HEK293 (cell line): ENCODE measurements at regions not wholly inside any gene's neighbourhood (a gene's known extent, or its start where the extent isn't known, plus 50 kb on each side); places are given as distances from the start of the nearest gene placed in this dataset.
A peak's percentile ranks its signal among the peaks of the same experiment; 100 is the strongest.

Experiments
- ATF2 ChIP-seq: fragments of 450-650 bp; formaldehyde crosslinking; IDR thresholded peaks from 2 replicates; pipeline ENCODE4 v1.5.1; 2016; ENCODE audit warnings: missing biosample characterization, missing genetic modification characterization, low read depth
- CTCF ChIP-seq: fragments of 450-650 bp; formaldehyde crosslinking; IDR thresholded peaks from 2 replicates; pipeline ENCODE4 v1.5.1; 2016; ENCODE audit warnings: missing biosample characterization, missing genetic modification characterization
- MYNN ChIP-seq: fragments of 450-650 bp; formaldehyde crosslinking; IDR thresholded peaks from 2 replicates; pipeline ENCODE4 v1.5.1; 2016; ENCODE audit warnings: missing biosample characterization, missing genetic modification characterization, borderline replicate concordance
- ZBTB10 ChIP-seq: fragments of 450-650 bp; formaldehyde crosslinking; IDR thresholded peaks from 2 replicates; pipeline ENCODE4 v1.5.1; 2016; ENCODE audit warnings: missing biosample characterization, missing genetic modification characterization
- ZNF10 ChIP-seq: fragments of 450-650 bp; formaldehyde crosslinking; IDR thresholded peaks from 2 replicates; pipeline ENCODE4 v1.5.1; 2017; ENCODE audit warnings: missing biosample characterization, missing genetic modification characterization
- ZNF221 ChIP-seq: fragments of 450-650 bp; formaldehyde crosslinking; IDR thresholded peaks from 2 replicates; pipeline ENCODE4 v1.5.1; 2017; ENCODE audit warnings: missing biosample characterization, missing genetic modification characterization, borderline replicate concordance
- ZNF768 ChIP-seq: fragments of 450-650 bp; formaldehyde crosslinking; IDR thresholded peaks from 2 replicates; pipeline ENCODE4 v1.5.1; 2018; ENCODE audit warnings: missing biosample characterization, mild to moderate bottlenecking, missing genetic modification characterization

- TF ChIP-seq ATF2 (tag by site-specific recombination): peak; percentile 91
- TF ChIP-seq CTCF (tag by site-specific recombination): no peak
- TF ChIP-seq ZNF768 (tag by site-specific recombination): no peak
- TF ChIP-seq MYNN: no peak
- no peak for TF ChIP-seq ZBTB10 (tag by site-specific recombination)
- no peak for TF ChIP-seq ZNF10 (tag by site-specific recombination)
- no peak for TF ChIP-seq ZNF221 (tag by site-specific recombination)
These were observed 222.2 kb downstream of the BCL11A start for GRCh38 chr2:60331115-60331809.
